Ectodermal cell (in vitro differentiated cells): ENCODE measurements at regions not wholly inside any gene's neighbourhood (a gene's known extent, or its start where the extent isn't known, plus 50 kb on each side); places are given as distances from the start of the nearest gene placed in this dataset.
"Not testable (repeated sequence)": the region's sequence is repeated elsewhere in the genome, so short reads cannot be mapped to it uniquely, and the experiment has no call there.

Experiments
- H3K27ac ChIP-seq: 2 replicates; pipeline ENCODE4 v1.7.0; 2013; ENCODE audit warnings: mild to moderate bottlenecking, low read depth, low read length; ENCODE audit not compliant: insufficient read depth, poor library complexity, severe bottlenecking
- H3K27me3 ChIP-seq: 2 replicates; pipeline ENCODE4 v1.7.0; 2013; ENCODE audit warnings: mild to moderate bottlenecking, low read length; ENCODE audit not compliant: insufficient read depth, control insufficient read depth, poor library complexity, severe bottlenecking
- H3K36me3 ChIP-seq: one replicate; pipeline ENCODE4 v1.7.0; 2013; ENCODE audit warnings: low read length; ENCODE audit not compliant: control insufficient read depth, insufficient read depth
- H3K4me1 ChIP-seq: one replicate; pipeline ENCODE4 v1.7.0; 2013; ENCODE audit warnings: low read length; ENCODE audit not compliant: control insufficient read depth, insufficient read depth
- H3K4me3 ChIP-seq: 2 replicates; pipeline ENCODE4 v1.7.0; 2013; ENCODE audit warnings: low read depth, low read length, control low read depth; ENCODE audit not compliant: insufficient read depth
- H3K9me3 ChIP-seq: 2 replicates; pipeline ENCODE4 v1.7.0; 2013; ENCODE audit warnings: mild to moderate bottlenecking, low read length, moderate library complexity; ENCODE audit not compliant: control insufficient read depth
- WGBS, 2 experiments: methylation state at CpG; one replicate each; pipeline ENCODE4 v1.1.7; 2013; ENCODE audit warnings: missing lambda C conversion rate in 2 of 2; 5-methylcytosine and 5-hydroxymethylcytosine counted together

- H3K4me3 ChIP-seq: no peak overlapping the region
- WGBS, 2 experiments: 88 to 90% methylated on average over 1 of the region's 1 CpG
- no peaks in the 10 kb centered on the region for H3K27me3 ChIP-seq
- no peaks in the 10 kb centered on the region for H3K9me3 ChIP-seq
- no peaks in the 10 kb centered on the region for H3K36me3 ChIP-seq
- H3K27ac ChIP-seq: no peak overlapping the region
- no peaks in the 10 kb centered on the region for H3K4me1 ChIP-seq
These were observed 656.0 kb upstream of the MDGA2 start for GRCh38 chr14:48331421-48331820.

- H3K9me3 ChIP-seq: no peaks in the 10 kb centered on the region
- H3K27ac ChIP-seq: no peak overlapping the region
- H3K27me3 ChIP-seq: no peaks in the 10 kb centered on the region
- H3K4me1 ChIP-seq: no peaks in the 10 kb centered on the region
- H3K4me3 ChIP-seq: no peak overlapping the region
- no peaks in the 10 kb centered on the region for H3K36me3 ChIP-seq
- WGBS, 2 experiments: 94 to 100% methylated on average over 1 of the region's 1 CpG
These were observed 650.1 kb upstream of the MDGA2 start for GRCh38 chr14:48325486-48325885.

GRCh38 chr14:48323665-48324064 is 648.3 kb upstream of the MDGA2 start:
- H3K4me1 ChIP-seq: no peaks in the 10 kb centered on the region
- H3K27ac ChIP-seq: no peak overlapping the region
- 88 to 89% methylated on average over 6 of the region's 6 CpGs for WGBS, 2 experiments
- no peak overlapping the region for H3K4me3 ChIP-seq
- no peaks in the 10 kb centered on the region for H3K36me3 ChIP-seq
- no peaks in the 10 kb centered on the region for H3K27me3 ChIP-seq
- H3K9me3 ChIP-seq: no peaks in the 10 kb centered on the region

DNA sequence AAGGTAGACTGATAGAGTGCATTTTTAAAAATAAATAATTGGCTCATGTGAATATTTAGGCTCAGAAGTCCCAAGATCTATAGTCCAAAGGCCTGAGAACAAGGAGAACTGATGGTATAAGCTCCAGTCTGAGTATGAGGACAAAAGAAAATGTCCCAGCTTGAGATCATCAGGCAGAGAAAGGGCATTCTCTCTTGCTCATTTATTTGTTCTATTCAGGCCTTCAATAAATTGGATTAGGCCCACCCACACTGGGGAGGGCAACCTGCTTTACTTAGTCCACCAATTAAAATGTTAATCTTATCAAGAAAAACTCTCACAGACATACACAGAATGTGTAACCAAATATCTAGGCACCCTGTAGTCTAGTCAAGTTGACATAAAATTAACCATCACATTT is 644.4 kb upstream of the MDGA2 start:
- no peaks in the 10 kb centered on the region for H3K27me3 ChIP-seq
- H3K4me1 ChIP-seq: no peaks in the 10 kb centered on the region
- no peak overlapping the region for H3K4me3 ChIP-seq
- H3K9me3 ChIP-seq: no peaks in the 10 kb centered on the region
- no peak overlapping the region for H3K27ac ChIP-seq
- H3K36me3 ChIP-seq: no peaks in the 10 kb centered on the region

DNA sequence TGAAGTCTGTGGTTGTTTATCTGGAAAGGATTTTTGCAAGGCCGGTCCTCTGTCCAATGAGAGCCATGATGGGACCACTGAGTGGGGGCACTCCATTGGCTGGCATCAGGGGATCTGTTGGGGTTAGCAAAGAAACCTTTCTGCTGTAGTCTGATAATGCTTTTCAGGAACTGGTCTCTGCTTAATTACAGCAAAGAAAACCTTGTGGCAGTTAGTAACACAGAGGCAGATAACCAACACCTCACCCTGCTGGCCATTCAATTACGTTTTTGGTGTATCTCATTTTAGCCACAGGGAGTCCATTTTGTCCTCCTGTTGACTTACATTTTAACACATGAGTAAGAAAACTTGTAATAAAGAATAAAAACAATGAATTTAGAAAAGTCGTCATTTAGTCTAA is 629.3 kb upstream of the MDGA2 start:
- no peak overlapping the region for H3K4me3 ChIP-seq
- no peaks in the 10 kb centered on the region for H3K36me3 ChIP-seq
- H3K4me1 ChIP-seq: no peaks in the 10 kb centered on the region
- H3K27me3 ChIP-seq: no peaks in the 10 kb centered on the region
- H3K9me3 ChIP-seq: no peaks in the 10 kb centered on the region
- 78 to 81% methylated on average over 2 to 3 of the region's 3 CpGs for WGBS, 2 experiments
- H3K27ac ChIP-seq: no peak overlapping the region

GRCh38 chr14:48289701-48290100 is 614.3 kb upstream of the MDGA2 start:
- no peaks in the 10 kb centered on the region for H3K27me3 ChIP-seq
- no peak overlapping the region for H3K27ac ChIP-seq
- no peaks in the 10 kb centered on the region for H3K4me1 ChIP-seq
- H3K9me3 ChIP-seq: no peaks in the 10 kb centered on the region
- H3K4me3 ChIP-seq: no peak overlapping the region
- no peaks in the 10 kb centered on the region for H3K36me3 ChIP-seq

- H3K27ac ChIP-seq, H3K27me3 ChIP-seq, H3K4me3 ChIP-seq, H3K9me3 ChIP-seq, H3K36me3 ChIP-seq, H3K4me1 ChIP-seq: not testable (repeated sequence)
- WGBS, 2 experiments: 93 to 94% methylated on average over 11 of the region's 11 CpGs
These were observed 609.8 kb upstream of the MDGA2 start for GRCh38 chr14:48285217-48285616.

DNA sequence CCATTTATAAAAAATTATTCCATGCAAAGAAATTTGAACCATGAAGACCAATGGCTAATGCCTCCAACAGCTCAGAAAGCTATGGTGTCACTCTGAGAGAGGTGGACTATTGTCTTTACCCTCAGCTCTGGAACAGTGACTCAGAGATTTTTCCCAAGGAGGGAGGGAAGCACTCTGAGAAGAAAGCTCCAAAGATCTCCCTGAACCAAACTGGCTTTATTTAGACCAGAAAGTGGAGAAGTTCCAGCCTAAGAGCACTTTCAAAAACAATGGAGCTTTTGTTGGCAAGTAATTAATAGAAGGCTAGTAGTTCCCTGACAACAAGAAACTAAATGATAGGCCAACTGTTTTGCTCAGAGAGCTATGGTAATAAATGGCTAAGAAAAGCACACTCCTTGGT is 599.9 kb upstream of the MDGA2 start:
- Histone ChIP-seq H3K4me3 (no peak overlapping the region), H3K27ac (no peak overlapping the region), H3K36me3 (no peaks in the 10 kb centered on the region), H3K27me3 (no peaks in the 10 kb centered on the region), H3K4me1 (no peaks in the 10 kb centered on the region), H3K9me3 (no peaks in the 10 kb centered on the region)

DNA sequence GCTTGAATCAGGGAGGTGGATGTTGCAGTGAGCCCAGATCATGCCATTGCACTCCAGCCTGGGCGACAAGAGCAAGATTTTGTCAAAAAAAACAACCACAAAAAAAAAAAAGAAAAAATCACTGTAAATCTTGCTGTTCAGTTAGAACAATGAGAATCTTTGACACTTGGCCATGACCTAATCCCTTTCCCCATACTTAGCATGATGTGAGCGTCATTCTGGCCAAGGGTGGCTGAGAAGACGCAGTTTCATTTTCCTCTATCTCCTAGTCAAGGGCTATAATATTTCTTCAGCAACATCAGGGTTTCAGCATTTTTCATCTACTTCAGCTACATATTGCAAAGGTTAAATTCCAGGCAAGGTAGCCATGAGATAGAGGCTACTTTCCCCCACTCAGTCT is 599.4 kb upstream of the MDGA2 start:
- Histone ChIP-seq H3K27me3 (no peaks in the 10 kb centered on the region), H3K4me1 (no peaks in the 10 kb centered on the region), H3K9me3 (no peaks in the 10 kb centered on the region), H3K36me3 (no peaks in the 10 kb centered on the region), H3K27ac (no peak overlapping the region), H3K4me3 (no peak overlapping the region)
- WGBS, 2 experiments: 93 to 98% methylated on average over 3 of the region's 3 CpGs

DNA sequence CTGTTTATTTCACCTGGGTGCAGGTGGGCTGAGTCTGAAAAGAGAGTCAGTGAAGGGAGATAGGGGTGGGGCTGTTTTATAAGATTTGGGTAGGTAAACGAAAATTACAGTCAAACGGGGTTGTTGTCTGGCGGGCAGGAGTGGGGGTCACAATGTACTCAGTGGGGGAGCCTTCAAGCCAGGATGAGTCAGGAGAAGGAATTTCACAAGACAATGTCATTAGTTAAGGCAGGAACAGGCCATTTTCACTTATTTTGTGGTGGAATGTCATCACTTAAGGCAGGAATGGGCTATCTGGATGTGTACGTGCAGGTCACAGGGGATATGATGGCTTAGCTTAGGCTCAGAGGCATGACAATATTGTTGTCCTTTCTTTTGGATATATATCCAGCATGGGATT is 592.5 kb upstream of the MDGA2 start:
- H3K4me3 ChIP-seq, H3K4me1 ChIP-seq, H3K27me3 ChIP-seq, H3K27ac ChIP-seq, H3K36me3 ChIP-seq, H3K9me3 ChIP-seq: not testable (repeated sequence)
- WGBS, 2 experiments: 44 to 52% methylated on average over 4 of the region's 4 CpGs

GRCh38 chr14:48266201-48266600 is 590.8 kb upstream of the MDGA2 start:
- H3K9me3 ChIP-seq, H3K27me3 ChIP-seq, H3K36me3 ChIP-seq, H3K4me3 ChIP-seq, H3K4me1 ChIP-seq, H3K27ac ChIP-seq: not testable (repeated sequence)
- 60 to 70% methylated on average over 5 of the region's 5 CpGs for WGBS, 2 experiments
